H1 (cell line): ENCODE measurements at regions not wholly inside any gene's neighbourhood (a gene's known extent, or its start where the extent isn't known, plus 50 kb on each side); places are given as distances from the start of the nearest gene placed in this dataset.

Experiments used
- CTCF ChIA-PET: fragments of 300-600 bp; sonication (Branson Sonifier 250); formaldehyde crosslinking; loops from one replicate; lab custom pipeline; 2021; ENCODE audit not compliant: partially characterized antibody; lab: Charles Lee
- POLR2A ChIA-PET: fragments of 300-600 bp; sonication (Branson Sonifier 250); formaldehyde crosslinking; loops from one replicate; lab custom pipeline; 2021; ENCODE audit warnings: inconsistent platforms; ENCODE audit not compliant: partially characterized antibody; lab: Charles Lee
- DNase-seq, 2 experiments: peaks; one replicate each; pipeline versions ENCODE4 v3.0.0 to v3.0.0-alpha.2; 2010 to 2022; ENCODE audit warnings: low spot score in 2 of 2, low read depth in 1 of 2, mixed read lengths in 1 of 2
- FAIRE-seq: peaks from 2 replicates; lab custom pipeline; 2011; peaks lifted over from hg19 to GRCh38; lab: Jason Lieb, UNC
- H2AFZ ChIP-seq: 2 replicates; pipeline ENCODE4 v1.8.1; 2012; ENCODE audit warnings: low read length, inconsistent platforms
- H2AK5ac ChIP-seq: 2 replicates; pipeline ENCODE4 v1.6.1; 2013; ENCODE audit warnings: low read depth, low read length
- H2BK120ac ChIP-seq: replicated peaks from 2 replicates; pipeline ENCODE3; 2013; ENCODE audit warnings: low read depth, low read length, inconsistent platforms
- H2BK12ac ChIP-seq: 2 replicates; pipeline ENCODE4 v1.6.1; 2013; ENCODE audit warnings: low read depth, low read length
- H2BK15ac ChIP-seq: 2 replicates; pipeline ENCODE4 v1.6.1; 2013; ENCODE audit warnings: low read length
- H2BK20ac ChIP-seq: 2 replicates; pipeline ENCODE4 v1.6.1; 2013; ENCODE audit warnings: low read length
- H2BK5ac ChIP-seq: 2 replicates; pipeline ENCODE4 v1.6.1; 2013; ENCODE audit warnings: low read depth, low read length
- H3K14ac ChIP-seq: 2 replicates; pipeline ENCODE4 v1.6.1; 2013; ENCODE audit warnings: inconsistent platforms; ENCODE audit not compliant: insufficient read length
- H3K18ac ChIP-seq: 2 replicates; pipeline ENCODE4 v1.6.1; 2013; ENCODE audit warnings: low read length; ENCODE audit errors: extremely low read depth
- H3K23ac ChIP-seq: 2 replicates; pipeline ENCODE4 v1.6.1; 2013; ENCODE audit warnings: inconsistent platforms; ENCODE audit not compliant: insufficient read length
- H3K23me2 ChIP-seq: 2 replicates; pipeline ENCODE4 v1.6.1; 2013; ENCODE audit warnings: low read depth, low read length
- H3K27ac ChIP-seq: 2 replicates; pipeline ENCODE4 v1.6.1; 2011; ENCODE audit warnings: low read depth, low read length, inconsistent platforms
- H3K27me3 ChIP-seq, 4 experiments: replicated peaks in 1 of 4; 1 replicate in 1 of 4; 2 replicates in 3 of 4; pipeline versions ENCODE4 v1.6.1 to v1.8.1; 2011 to 2013; ENCODE audit warnings: low read length in 3 of 4, mild to moderate bottlenecking in 3 of 4, inconsistent platforms in 2 of 4, mixed read lengths in 2 of 4, moderate library complexity in 1 of 4; ENCODE audit not compliant: control insufficient read depth in 3 of 4, insufficient read depth in 3 of 4; ENCODE audit errors: extremely low read depth in 1 of 4
- H3K36me3 ChIP-seq, 4 experiments: 2 replicates each; pipeline versions ENCODE4 v1.6.1 to v1.8.1; 2011 to 2013; ENCODE audit warnings: mild to moderate bottlenecking in 4 of 4, low read length in 3 of 4, moderate library complexity in 2 of 4, control low read depth in 1 of 4, inconsistent platforms in 1 of 4; ENCODE audit not compliant: insufficient read depth in 4 of 4, control insufficient read depth in 2 of 4
- H3K4ac ChIP-seq: replicated peaks from 2 replicates; pipeline ENCODE3; 2013; ENCODE audit warnings: low read length, low read depth, mixed read lengths, inconsistent platforms; ENCODE audit not compliant: insufficient read length
- H3K4me1 ChIP-seq, 4 experiments: replicated peaks in 1 of 4; 1 replicate in 1 of 4; 2 replicates in 3 of 4; pipeline versions ENCODE4 v1.6.1 to v1.8.1; 2011 to 2013; ENCODE audit warnings: low read length in 3 of 4, inconsistent platforms in 2 of 4, mixed read lengths in 1 of 4; ENCODE audit not compliant: insufficient read depth in 4 of 4, control insufficient read depth in 3 of 4
- H3K4me2 ChIP-seq, 2 experiments: 2 replicates each; pipeline versions ENCODE4 v1.6.1 to v1.8.1; 2011 to 2013; ENCODE audit warnings: low read depth in 2 of 2, low read length in 2 of 2, control low read depth in 1 of 2, inconsistent platforms in 1 of 2, mild to moderate bottlenecking in 1 of 2; ENCODE audit not compliant: insufficient read depth in 1 of 2
- H3K4me3 ChIP-seq, 4 experiments: fragments of 200-600, 300-600 bp in 1 of 4; sonication (generic), shearing (Covaris generic), sonication (Bioruptor Twin) in 1 of 4; 2 replicates each; pipeline versions ENCODE4 v1.5.1 to v1.8.1; 2011 to 2016; ENCODE audit warnings: low read length in 4 of 4, low read depth in 3 of 4, control low read depth in 2 of 4, inconsistent platforms in 2 of 4, mild to moderate bottlenecking in 2 of 4, mixed read lengths in 1 of 4, moderate library complexity in 1 of 4; ENCODE audit not compliant: insufficient read depth in 2 of 4; ENCODE audit errors: extremely low read depth in 1 of 4
- H3K56ac ChIP-seq: replicated peaks from 2 replicates; pipeline ENCODE3; 2013; ENCODE audit warnings: low read depth, mild to moderate bottlenecking, mixed read lengths, low read length, inconsistent platforms; ENCODE audit not compliant: insufficient read length
- H3K79me1 ChIP-seq: 2 replicates; pipeline ENCODE4 v1.6.1; 2013; ENCODE audit warnings: low read depth, low read length, control low read depth
- H3K79me2 ChIP-seq, 2 experiments: 2 replicates each; pipeline versions ENCODE4 v1.6.1 to v1.8.1; 2012 to 2013; ENCODE audit warnings: low read length in 2 of 2, mild to moderate bottlenecking in 2 of 2, inconsistent platforms in 1 of 2; ENCODE audit not compliant: insufficient read depth in 2 of 2, control insufficient read depth in 1 of 2
- H3K9ac ChIP-seq, 4 experiments: replicated peaks in 1 of 4; 1 replicate in 1 of 4; 2 replicates in 3 of 4; pipeline versions ENCODE4 v1.6.1 to v1.8.1; 2011 to 2013; ENCODE audit warnings: low read depth in 3 of 4, low read length in 3 of 4, control low read depth in 2 of 4, mild to moderate bottlenecking in 2 of 4, moderate library complexity in 2 of 4, inconsistent platforms in 1 of 4; ENCODE audit errors: extremely low read depth in 1 of 4
- H3K9me3 ChIP-seq, 2 experiments: 2 replicates each; pipeline versions ENCODE4 v1.6.1 to v1.8.1; 2012 to 2013; ENCODE audit warnings: mild to moderate bottlenecking in 2 of 2, moderate library complexity in 2 of 2, control low read depth in 1 of 2, inconsistent platforms in 1 of 2, low read depth in 1 of 2, low read length in 1 of 2, mixed read lengths in 1 of 2; ENCODE audit not compliant: insufficient read depth in 2 of 2
- H4K20me1 ChIP-seq, 2 experiments: replicated peaks in 1 of 2; 2 replicates each; pipeline versions ENCODE3 to v1.8.1; 2011 to 2013; ENCODE audit warnings: inconsistent platforms in 2 of 2, low read length in 2 of 2, mild to moderate bottlenecking in 1 of 2; ENCODE audit not compliant: insufficient read depth in 2 of 2, control insufficient read depth in 1 of 2
- H4K5ac ChIP-seq: 2 replicates; pipeline ENCODE4 v1.6.1; 2013; ENCODE audit warnings: low read length, low read depth, mixed read lengths, inconsistent platforms; ENCODE audit not compliant: insufficient read length
- H4K8ac ChIP-seq: 2 replicates; pipeline ENCODE4 v1.8.0; 2013; ENCODE audit warnings: mild to moderate bottlenecking, moderate library complexity, low read length, inconsistent platforms; ENCODE audit not compliant: insufficient read depth; ENCODE audit errors: extremely low read depth
- H4K91ac ChIP-seq: replicated peaks from 2 replicates; pipeline ENCODE3; 2013; ENCODE audit warnings: low read length, mixed read lengths, inconsistent platforms; ENCODE audit not compliant: insufficient read length
- BRCA1 ChIP-seq: IDR thresholded peaks from 2 replicates; pipeline ENCODE4 v1.6.1; 2012; ENCODE audit warnings: low read depth, low read length, improper control_type of control experiment
- CBX5 ChIP-seq: fragments of 300-800, 300-1000 bp; sonication (generic); IDR thresholded peaks from 2 replicates; pipeline ENCODE4 v1.7.1; 2016; ENCODE audit warnings: antibody characterized with exemption, low read length, low read depth
- CHD2 ChIP-seq: IDR thresholded peaks from 2 replicates; pipeline ENCODE4 v1.6.1; 2012; ENCODE audit warnings: low read length, improper control_type of control experiment
- GABPA ChIP-seq: IDR thresholded peaks from 2 replicates; pipeline ENCODE4 v1.6.1; 2011; ENCODE audit warnings: mild to moderate bottlenecking, low read length, moderate library complexity, borderline replicate concordance; ENCODE audit not compliant: insufficient read depth
- HDAC6 ChIP-seq: IDR thresholded peaks from one replicate; pipeline ENCODE4 v1.7.1; 2012; ENCODE audit warnings: low read depth, mild to moderate bottlenecking, inconsistent platforms, low read length, moderate library complexity
- JUND ChIP-seq: IDR thresholded peaks from 2 replicates; pipeline ENCODE4 v1.6.1; 2011; ENCODE audit warnings: mild to moderate bottlenecking, improper control_type of control experiment, low read length
- KDM4A ChIP-seq: IDR thresholded peaks from one replicate; pipeline ENCODE4 v1.7.1; 2012; ENCODE audit warnings: low read depth, mild to moderate bottlenecking, moderate library complexity, low read length, inconsistent platforms; ENCODE audit not compliant: severe bottlenecking
- SAP30 ChIP-seq: fragments of 300-600 bp; sonication (generic); IDR thresholded peaks from 2 replicates; pipeline ENCODE4 v1.7.1; 2012; ENCODE audit warnings: low read length, moderate library complexity, mild to moderate bottlenecking, inconsistent platforms; ENCODE audit not compliant: insufficient read depth, insufficient replicate concordance
- SIN3A ChIP-seq, 2 experiments: IDR thresholded peaks in 1 of 2; conservative IDR thresholded peaks in 1 of 2; 2 replicates each; pipeline ENCODE4 v1.6.1; 2011 to 2012; ENCODE audit warnings: low read length in 2 of 2, improper control_type of control experiment in 1 of 2, low read depth in 1 of 2, mild to moderate bottlenecking in 1 of 2
- SP1 ChIP-seq: IDR thresholded peaks from 2 replicates; pipeline ENCODE4 v1.6.1; 2011; ENCODE audit warnings: low read depth, low read length
- SP4 ChIP-seq: IDR thresholded peaks from 2 replicates; pipeline ENCODE4 v1.6.1; 2012; ENCODE audit warnings: low read length, inconsistent platforms
- TEAD4 ChIP-seq: IDR thresholded peaks from 2 replicates; pipeline ENCODE4 v1.6.1; 2012; ENCODE audit warnings: low read depth, low read length, inconsistent platforms, mixed read lengths
- WGBS, 2 experiments: shearing (Covaris generic) in 1 of 2; methylation state at CpG; one replicate each; pipeline versions ENCODE4 v1.1.6 to v1.1.7; 2013 to 2015; ENCODE audit warnings: low lambda C conversion rate in 2 of 2, mixed read lengths in 2 of 2, inconsistent platforms in 1 of 2, low coverage in 1 of 2, missing lambda C conversion rate in 1 of 2; ENCODE audit not compliant: insufficient replicate concordance in 2 of 2, insufficient coverage in 1 of 2, insufficient read length in 1 of 2; ENCODE audit errors: extremely low coverage in 1 of 2, missing lambda C conversion rate in 1 of 2; 5-methylcytosine and 5-hydroxymethylcytosine counted together
- TF ChIP-seq, protein P1 (sequence below): IDR thresholded peaks from 2 replicates; pipeline ENCODE4 v1.6.1; 2012; ENCODE audit warnings: inconsistent platforms
- TF ChIP-seq, protein P2 (sequence below): IDR thresholded peaks from 2 replicates; pipeline ENCODE4 v1.6.1; 2012; ENCODE audit warnings: inconsistent platforms

DNA sequence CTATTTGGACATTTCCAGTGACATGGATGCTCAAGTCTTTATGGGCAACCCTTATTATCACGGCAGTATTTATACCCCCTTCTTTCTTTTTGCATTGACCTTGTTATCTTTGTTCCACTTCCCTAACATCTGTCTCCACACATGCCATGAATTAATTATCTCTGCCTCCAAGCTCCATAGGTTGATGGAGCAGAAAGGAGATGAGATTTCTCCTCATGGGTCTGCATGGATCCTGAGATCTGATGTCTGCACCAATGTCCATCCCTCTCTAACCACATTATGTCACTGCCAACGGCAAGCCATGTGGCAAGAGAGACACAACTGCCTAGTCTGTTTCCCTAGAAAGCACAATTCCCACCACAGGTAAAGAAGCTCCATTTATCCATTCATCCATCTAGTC is 416.8 kb upstream of the ASIC2 start:
- CTCF ChIA-PET = interaction anchor here (1.0 to 1.6 kb wide), 4 partner anchors 9 to 25 kb away, joined by 3 read pairs; no protein-coding TSS in a partner anchor
- no peak for TF ChIP-seq HDAC6
- no peak for TF ChIP-seq CHD2
- no peak for TF ChIP-seq JUND
- no peak for TF ChIP-seq TEAD4
- TF ChIP-seq, protein P1, sequence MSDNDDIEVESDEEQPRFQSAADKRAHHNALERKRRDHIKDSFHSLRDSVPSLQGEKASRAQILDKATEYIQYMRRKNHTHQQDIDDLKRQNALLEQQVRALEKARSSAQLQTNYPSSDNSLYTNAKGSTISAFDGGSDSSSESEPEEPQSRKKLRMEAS = no peak
- TF ChIP-seq CBX5 = no peak
- TF ChIP-seq SIN3A (conservative IDR thresholded peaks at IDR 0.05 in 1 of 2, IDR thresholded peaks at IDR 0.05 in 1 of 2; ENCODE audit: low read depth in 1 of 2, low read length in 2 of 2) = no peak
- no peak for TF ChIP-seq GABPA
- no peak for TF ChIP-seq KDM4A
- no peak for TF ChIP-seq BRCA1
- TF ChIP-seq, protein P2, sequence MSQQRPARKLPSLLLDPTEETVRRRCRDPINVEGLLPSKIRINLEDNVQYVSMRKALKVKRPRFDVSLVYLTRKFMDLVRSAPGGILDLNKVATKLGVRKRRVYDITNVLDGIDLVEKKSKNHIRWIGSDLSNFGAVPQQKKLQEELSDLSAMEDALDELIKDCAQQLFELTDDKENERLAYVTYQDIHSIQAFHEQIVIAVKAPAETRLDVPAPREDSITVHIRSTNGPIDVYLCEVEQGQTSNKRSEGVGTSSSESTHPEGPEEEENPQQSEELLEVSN = no peak
- no peak for TF ChIP-seq SAP30
- TF ChIP-seq SP4 = no peak
- TF ChIP-seq SP1 = no peak

More for the DNA sequence above, 416.8 kb upstream of the ASIC2 start:
- DNase-seq = no peak
- H2BK12ac ChIP-seq = no peak overlapping the region
- no peak overlapping the region for H3K4me3 ChIP-seq
- H4K91ac ChIP-seq = no peak overlapping the region
- no peak for FAIRE-seq
- peaks cover 0 to 4% (median 0%) of the 10 kb centered on the region in 4 experiments; a peak in 1 of 7 replicates for H3K4me1 ChIP-seq
- no peak overlapping the region for H2BK20ac ChIP-seq
- no peaks in the 10 kb centered on the region for H3K23me2 ChIP-seq
- no peak overlapping the region for H3K56ac ChIP-seq
- no peak overlapping the region for H3K4me2 ChIP-seq
- H3K4ac ChIP-seq = no peak overlapping the region
- POLR2A ChIA-PET = no interaction called here
- H3K14ac ChIP-seq = no peak overlapping the region
- no peaks in the 10 kb centered on the region for H4K20me1 ChIP-seq
- 91% methylated on average over 2 of the region's 2 CpGs; no CpG with 5 or more reads in 1 of the 2 experiments for WGBS, 2 experiments
- H3K18ac ChIP-seq = no peak overlapping the region
- no peak overlapping the region for H2AFZ ChIP-seq
- no peaks in the 10 kb centered on the region for H3K36me3 ChIP-seq
- no peak overlapping the region for H2BK5ac ChIP-seq
- no peak overlapping the region for H2AK5ac ChIP-seq
- no peaks in the 10 kb centered on the region for H3K9me3 ChIP-seq
- no peaks in the 10 kb centered on the region for H3K27me3 ChIP-seq
- H3K79me1 ChIP-seq = no peaks in the 10 kb centered on the region
- H3K23ac ChIP-seq = no peak overlapping the region
- no peak overlapping the region for H3K27ac ChIP-seq
- no peaks in the 10 kb centered on the region for H3K79me2 ChIP-seq
- no peak overlapping the region for H3K9ac ChIP-seq
- no peak overlapping the region for H2BK120ac ChIP-seq
- no peak overlapping the region for H4K8ac ChIP-seq
- no peak overlapping the region for H4K5ac ChIP-seq
- H2BK15ac ChIP-seq = no peak overlapping the region
